ENCODE measurements at regions not wholly inside any gene's neighbourhood (a gene's known extent, or its start where the extent isn't known, plus 50 kb on each side); places are given as distances from the start of the nearest gene placed in this dataset.

DNA sequence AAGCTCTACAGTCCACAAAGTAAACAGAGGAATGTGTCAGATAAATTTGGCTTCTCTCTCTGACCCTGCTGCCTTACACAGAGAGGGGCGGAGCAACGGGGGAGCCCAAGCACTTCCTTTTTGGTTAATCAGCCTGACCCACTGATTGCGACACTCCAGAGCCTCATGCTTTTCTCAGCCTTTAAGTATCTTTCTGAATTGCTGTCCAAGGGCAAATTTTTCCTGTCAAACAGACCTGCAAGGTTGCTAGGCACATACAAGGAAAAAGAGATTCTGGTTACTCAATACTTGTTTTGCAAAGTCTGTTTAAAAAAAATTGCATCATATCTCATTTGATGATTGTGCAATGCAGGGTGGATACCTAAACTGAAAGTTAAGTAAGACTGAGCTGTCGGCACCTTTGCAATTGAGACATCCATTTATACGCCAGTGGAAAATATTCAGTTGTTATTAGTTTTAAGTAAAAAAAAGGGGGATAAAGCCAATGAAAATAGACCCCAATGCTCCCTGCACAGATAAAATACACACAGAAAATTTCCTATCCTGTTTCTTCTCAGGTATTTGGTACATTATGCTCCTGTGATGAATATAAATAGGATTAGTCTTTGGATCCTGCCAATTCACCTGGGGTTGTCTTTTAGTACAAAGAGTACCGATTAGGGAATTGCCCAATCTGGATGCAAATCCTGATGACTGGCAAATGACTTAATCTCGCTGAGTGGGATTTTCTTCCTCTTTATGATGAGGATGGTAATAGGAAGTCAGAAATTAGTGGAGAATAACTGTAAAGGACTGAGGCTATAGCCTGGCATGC is 260.2 kb upstream of the TRIB2 start:
- ChIA-PET RAD21 (ENCODE audit: low non-redundant PET in 1 of 2, low total read pairs in 2 of 2, uncharacterized antibody in 2 of 2, unreplicated experiment in 2 of 2) (no interaction called here), POLR2A (no interaction called here), CTCF (no interaction called here)
- ATAC-seq (peak; percentile 65), DNase-seq (ENCODE audit: low read depth, low spot score) (peak; percentile 48)
- Histone ChIP-seq H3K4me2 (ENCODE audit: low read length) (peak overlapping the region; percentile 53), H3K79me2 (ENCODE audit: insufficient read depth, low read length) (no peaks in the 10 kb centered on the region), H3K9me3 (ENCODE audit: control insufficient read depth in 1 of 2, insufficient read depth in 1 of 2, low read depth in 1 of 2, low read length in 2 of 2) (no peaks in the 10 kb centered on the region), H2AFZ (ENCODE audit: low read depth, low read length, poor library complexity, severe bottlenecking) (peak overlapping the region; percentile 77), H3K36me3 (ENCODE audit: control insufficient read depth in 1 of 2, insufficient read depth in 2 of 2, low read length in 2 of 2) (no peaks in the 10 kb centered on the region), H3K4me1 (ENCODE audit: control insufficient read depth in 1 of 2, insufficient read depth in 2 of 2, low read length in 2 of 2) (peaks cover 0 to 3% of the 10 kb centered on the region in 2 experiments; a peak in 1 of 4 replicates), H3K27ac (ENCODE audit: low read depth, low read length) (no peak overlapping the region), H4K20me1 (ENCODE audit: insufficient read depth) (no peaks in the 10 kb centered on the region), H3K4me3 (replicated peaks in 1 of 2; ENCODE audit: low read depth in 1 of 2, low read length in 2 of 2) (no peak overlapping the region), H3K9ac (ENCODE audit: low read length) (no peak overlapping the region), H3K9me2 (ENCODE audit: insufficient read depth) (no peaks in the 10 kb centered on the region), H3K27me3 (ENCODE audit: insufficient read depth, low read length) (no peaks in the 10 kb centered on the region)
- intact Hi-C loops (cut with micrococcal nuclease), result no loop called here
- BruUV-seq (replicated peaks), result no TSS peak
- no peak for TF ChIP-seq ZBTB33 (IDR thresholded peaks at IDR 0.05; ENCODE audit: extremely low read depth, insufficient replicate concordance, low read length)
- no peak for TF ChIP-seq ZNF274 (IDR thresholded peaks at IDR 0.05; ENCODE audit: low read depth, low read length)
- no peak for TF ChIP-seq JUND (IDR thresholded peaks at IDR 0.05)
- TF ChIP-seq EZH2phosphoT487 (IDR thresholded peaks at IDR 0.05; ENCODE audit: borderline replicate concordance), result no peak
- TF ChIP-seq RAD21 (IDR thresholded peaks at IDR 0.05; ENCODE audit: low read depth), result no peak
- TF ChIP-seq TCF7L2 (IDR thresholded peaks at IDR 0.05; ENCODE audit: borderline replicate concordance, extremely low read depth, insufficient read depth, insufficient read length), result peak; percentile 49
- TF ChIP-seq REST (IDR thresholded peaks at IDR 0.05; ENCODE audit: low read depth), result no peak
- no peak for TF ChIP-seq SRF (IDR thresholded peaks at IDR 0.05; ENCODE audit: low read depth)
- TF ChIP-seq CTCF (IDR thresholded peaks at IDR 0.05 in 2 of 3, conservative IDR thresholded peaks at IDR 0.05 in 1 of 3; ENCODE audit: borderline replicate concordance in 1 of 3, insufficient read depth in 1 of 3, low read depth in 2 of 3, low read length in 2 of 3), result no peak
- no peak for TF ChIP-seq EZH2 (IDR thresholded peaks at IDR 0.05)
- peak; percentile 100 for TF ChIP-seq CEBPB (IDR thresholded peaks at IDR 0.05; ENCODE audit: low read depth)
- no peak for TF ChIP-seq FOSL1 (IDR thresholded peaks at IDR 0.05; ENCODE audit: low read depth)
- TF ChIP-seq POLR2AphosphoS5 (IDR thresholded peaks at IDR 0.05; ENCODE audit: low read depth, low read length), result no peak
- TF ChIP-seq YY1 (IDR thresholded peaks at IDR 0.05; ENCODE audit: extremely low read depth, insufficient replicate concordance, low read depth, low read length), result no peak
- no peak for TF ChIP-seq ZFX (IDR thresholded peaks at IDR 0.05)
- peak; percentile 36; the same call in 1 of the 2 replicates for TF ChIP-seq SP1 (IDR thresholded peaks at IDR 0.05; ENCODE audit: low read depth)
- TF ChIP-seq MAX (IDR thresholded peaks at IDR 0.05), result peak; percentile 50; the same call in 1 of the 2 replicates
- no peak for TF ChIP-seq ELF1 (IDR thresholded peaks at IDR 0.05; ENCODE audit: borderline replicate concordance, low read depth)
- peak; percentile 60; the same call in 1 of the 2 replicates for TF ChIP-seq ATF3 (IDR thresholded peaks at IDR 0.05)
